ENCODE measurements at regions not wholly inside any gene's neighbourhood (a gene's known extent, or its start where the extent isn't known, plus 50 kb on each side); places are given as distances from the start of the nearest gene placed in this dataset.

GRCh38 chr9:22274477-22274876 lies 172.1 kb upstream of the DMRTA1 start:
- CTCF ChIA-PET, result no interaction called here
- BruUV-seq (replicated peaks), result no TSS peak

DNA sequence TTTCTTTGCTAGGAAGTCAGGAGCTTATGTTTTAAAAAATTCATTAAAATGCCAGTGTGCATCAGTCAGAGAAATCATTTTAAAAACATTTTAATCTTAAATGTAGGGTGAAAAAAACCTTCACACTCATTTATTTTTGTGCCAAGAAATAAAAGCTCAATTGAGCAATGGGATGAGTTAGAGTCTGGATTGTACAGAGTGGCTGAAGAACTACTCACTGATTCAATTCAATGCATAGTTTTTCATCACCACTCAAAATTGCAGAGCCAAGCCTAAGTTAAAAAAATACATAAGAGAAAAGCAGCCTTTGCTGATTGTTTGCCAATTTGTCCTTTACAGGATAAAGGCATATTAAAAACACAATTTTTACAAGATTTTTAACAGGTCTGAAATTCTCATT lies 168.2 kb upstream of the DMRTA1 start:
- TF ChIP-seq EZH2 (IDR thresholded peaks at IDR 0.05; ENCODE audit: low read depth), result no peak
- TF ChIP-seq, protein P1, sequence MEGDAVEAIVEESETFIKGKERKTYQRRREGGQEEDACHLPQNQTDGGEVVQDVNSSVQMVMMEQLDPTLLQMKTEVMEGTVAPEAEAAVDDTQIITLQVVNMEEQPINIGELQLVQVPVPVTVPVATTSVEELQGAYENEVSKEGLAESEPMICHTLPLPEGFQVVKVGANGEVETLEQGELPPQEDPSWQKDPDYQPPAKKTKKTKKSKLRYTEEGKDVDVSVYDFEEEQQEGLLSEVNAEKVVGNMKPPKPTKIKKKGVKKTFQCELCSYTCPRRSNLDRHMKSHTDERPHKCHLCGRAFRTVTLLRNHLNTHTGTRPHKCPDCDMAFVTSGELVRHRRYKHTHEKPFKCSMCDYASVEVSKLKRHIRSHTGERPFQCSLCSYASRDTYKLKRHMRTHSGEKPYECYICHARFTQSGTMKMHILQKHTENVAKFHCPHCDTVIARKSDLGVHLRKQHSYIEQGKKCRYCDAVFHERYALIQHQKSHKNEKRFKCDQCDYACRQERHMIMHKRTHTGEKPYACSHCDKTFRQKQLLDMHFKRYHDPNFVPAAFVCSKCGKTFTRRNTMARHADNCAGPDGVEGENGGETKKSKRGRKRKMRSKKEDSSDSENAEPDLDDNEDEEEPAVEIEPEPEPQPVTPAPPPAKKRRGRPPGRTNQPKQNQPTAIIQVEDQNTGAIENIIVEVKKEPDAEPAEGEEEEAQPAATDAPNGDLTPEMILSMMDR (conservative IDR thresholded peaks at IDR 0.05), result no peak
- Histone ChIP-seq H3K4me3 (no peak overlapping the region), H3K27ac (no peak overlapping the region), H3K36me3 (ENCODE audit: low read depth) (no peaks in the 10 kb centered on the region), H3K9me2 (ENCODE audit: insufficient read depth) (no peaks in the 10 kb centered on the region), H2AFZ (no peak overlapping the region), H4K20me1 (ENCODE audit: insufficient read depth) (no peaks in the 10 kb centered on the region), H3K9me3 (ENCODE audit: insufficient read depth, low read depth) (no peaks in the 10 kb centered on the region), H3K4me2 (no peak overlapping the region), H3F3A (ENCODE audit: insufficient read depth, low read depth) (no peaks in the 10 kb centered on the region), H3K27me3 (ENCODE audit: insufficient read depth, low read depth) (no peaks in the 10 kb centered on the region), H3K4me1 (replicated peaks; ENCODE audit: insufficient read depth) (no peaks in the 10 kb centered on the region), H3K79me2 (ENCODE audit: low read depth) (no peaks in the 10 kb centered on the region)
- POLR2A ChIA-PET (ENCODE audit: unreplicated experiment), result no interaction called here
- intact Hi-C loops (cut with micrococcal nuclease; ENCODE audit: unreplicated experiment), result no loop called here
- CTCF ChIA-PET, result no interaction called here
- no peak for DNase-seq
- BruUV-seq (replicated peaks), result no TSS peak

More at GRCh38 chr9:22274477-22274876, 172.1 kb upstream of the DMRTA1 start:
- TF ChIP-seq EZH2 (IDR thresholded peaks at IDR 0.05; ENCODE audit: low read depth), result no peak
- TF ChIP-seq, protein P1 (conservative IDR thresholded peaks at IDR 0.05), result no peak
- Histone ChIP-seq H3K27me3 (ENCODE audit: insufficient read depth, low read depth) (no peaks in the 10 kb centered on the region), H2AFZ (no peak overlapping the region), H3K9me2 (ENCODE audit: insufficient read depth) (no peaks in the 10 kb centered on the region), H3K4me3 (no peak overlapping the region), H3F3A (ENCODE audit: insufficient read depth, low read depth) (no peaks in the 10 kb centered on the region), H3K79me2 (ENCODE audit: low read depth) (no peaks in the 10 kb centered on the region), H4K20me1 (ENCODE audit: insufficient read depth) (no peaks in the 10 kb centered on the region), H3K4me1 (replicated peaks; ENCODE audit: insufficient read depth) (no peaks in the 10 kb centered on the region), H3K9me3 (ENCODE audit: insufficient read depth, low read depth) (no peaks in the 10 kb centered on the region), H3K36me3 (ENCODE audit: low read depth) (no peaks in the 10 kb centered on the region), H3K27ac (no peak overlapping the region), H3K4me2 (no peak overlapping the region)
- intact Hi-C loops (cut with micrococcal nuclease; ENCODE audit: unreplicated experiment), result no loop called here
- POLR2A ChIA-PET (ENCODE audit: unreplicated experiment), result no interaction called here
- DNase-seq, result no peak

DNA sequence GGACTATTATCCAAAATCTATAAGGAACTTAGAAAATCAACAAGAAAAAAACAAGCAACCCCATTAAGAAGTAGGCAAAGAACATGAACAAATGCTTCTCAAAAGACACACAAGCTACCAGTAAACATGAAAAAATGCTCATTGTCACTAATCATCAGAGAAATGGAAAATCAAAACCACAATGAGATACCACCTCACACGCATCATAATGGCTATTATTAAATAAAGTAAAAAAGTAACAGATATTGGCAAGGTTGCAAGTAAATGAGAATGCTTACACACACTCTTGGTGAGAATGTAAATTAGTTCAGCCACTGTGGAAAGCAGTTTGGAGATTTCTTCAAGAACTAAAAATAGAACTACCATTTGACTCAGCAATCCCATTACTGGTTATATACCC lies 167.0 kb upstream of the DMRTA1 start:
- no peaks in the 10 kb centered on the region for H4K20me1 ChIP-seq (ENCODE audit: insufficient read depth)
- H3K27me3 ChIP-seq (ENCODE audit: insufficient read depth, low read depth), result no peaks in the 10 kb centered on the region
- no peak overlapping the region for H3K4me2 ChIP-seq
- no peaks in the 10 kb centered on the region for H3K79me2 ChIP-seq (ENCODE audit: low read depth)
- no peaks in the 10 kb centered on the region for H3K4me1 ChIP-seq (replicated peaks; ENCODE audit: insufficient read depth)
- CTCF ChIA-PET, result no interaction called here
- no peaks in the 10 kb centered on the region for H3K9me2 ChIP-seq (ENCODE audit: insufficient read depth)
- no peaks in the 10 kb centered on the region for H3K36me3 ChIP-seq (ENCODE audit: low read depth)
- no TSS peak for BruUV-seq (replicated peaks)
- no peak overlapping the region for H2AFZ ChIP-seq
- no peak overlapping the region for H3K4me3 ChIP-seq
- no peak for TF ChIP-seq EZH2 (IDR thresholded peaks at IDR 0.05; ENCODE audit: low read depth)
- TF ChIP-seq, protein P1 (conservative IDR thresholded peaks at IDR 0.05), result no peak
- no peak for DNase-seq
- no peaks in the 10 kb centered on the region for H3K9me3 ChIP-seq (ENCODE audit: insufficient read depth, low read depth)
- no peak overlapping the region for H3K27ac ChIP-seq
- POLR2A ChIA-PET (ENCODE audit: unreplicated experiment), result no interaction called here
- H3F3A ChIP-seq (ENCODE audit: insufficient read depth, low read depth), result no peaks in the 10 kb centered on the region
- intact Hi-C loops (cut with micrococcal nuclease; ENCODE audit: unreplicated experiment), result no loop called here

All from PC-9 (cell line).